Loucy (cell line): ENCODE measurements at regions not wholly inside any gene's neighbourhood (a gene's known extent, or its start where the extent isn't known, plus 50 kb on each side); places are given as distances from the start of the nearest gene placed in this dataset.

ENCODE experiments used
- H2AFZ ChIP-seq: fragments of 200-600 bp; sonication (generic); 2 replicates; pipeline ENCODE4 v1.6.0; 2016; ENCODE audit warnings: antibody characterized with exemption, mild to moderate bottlenecking, low read length, moderate library complexity
- H3F3A ChIP-seq: fragments of 200-600 bp; 2 replicates; pipeline ENCODE4 v1.6.0; 2016; ENCODE audit warnings: antibody characterized with exemption, low read depth, mild to moderate bottlenecking
- H3K27me3 ChIP-seq: fragments of 200-600 bp; sonication (generic); 2 replicates; pipeline ENCODE4 v1.6.1; 2014; ENCODE audit warnings: low read length, mild to moderate bottlenecking; ENCODE audit not compliant: insufficient read depth, poor library complexity, severe bottlenecking
- H3K36me3 ChIP-seq: fragments of 200-600 bp; sonication (generic); 2 replicates; pipeline ENCODE4 v1.6.1; 2016; ENCODE audit warnings: low read length; ENCODE audit not compliant: insufficient read depth
- H3K4me1 ChIP-seq: fragments of 200-600 bp; sonication (generic); 2 replicates; pipeline ENCODE4 v1.5.1; 2014; ENCODE audit warnings: low read length, mild to moderate bottlenecking; ENCODE audit not compliant: insufficient read depth, poor library complexity, severe bottlenecking
- H3K4me2 ChIP-seq: fragments of 200-600 bp; sonication (generic); 2 replicates; pipeline ENCODE4 v1.6.0; 2014; ENCODE audit warnings: antibody characterized with exemption, low read length, low read depth, mild to moderate bottlenecking; ENCODE audit not compliant: poor library complexity, severe bottlenecking
- H3K4me3 ChIP-seq: fragments of 200-600 bp; sonication (generic); 2 replicates; pipeline ENCODE4 v1.5.1; 2014; ENCODE audit warnings: low read length, mild to moderate bottlenecking, mixed read lengths; ENCODE audit not compliant: poor library complexity, severe bottlenecking
- H3K79me2 ChIP-seq: fragments of 200-600 bp; sonication (generic); 2 replicates; pipeline ENCODE4 v1.6.1; 2014; ENCODE audit warnings: low read length; ENCODE audit not compliant: insufficient read depth
- H3K9ac ChIP-seq: fragments of 200-600 bp; sonication (generic); 2 replicates; pipeline ENCODE4 v1.6.0; 2014; ENCODE audit warnings: mild to moderate bottlenecking, low read depth, low read length, moderate library complexity; ENCODE audit not compliant: poor library complexity, severe bottlenecking
- H3K9me2 ChIP-seq: fragments of 200-600 bp; sonication (generic); replicated peaks from 2 replicates; pipeline ENCODE4 v1.6.1; 2016; ENCODE audit warnings: low read depth, low read length, mixed read lengths
- H3K9me3 ChIP-seq: fragments of 200-600 bp; sonication (generic); 2 replicates; pipeline ENCODE4 v1.6.1; 2014; ENCODE audit warnings: mild to moderate bottlenecking, antibody characterized with exemption, low read length, low read depth; ENCODE audit not compliant: insufficient read depth
- H4K20me1 ChIP-seq: fragments of 200-600 bp; sonication (generic); 2 replicates; pipeline ENCODE4 v1.6.0; 2014; ENCODE audit warnings: antibody characterized with exemption, low read length, mild to moderate bottlenecking; ENCODE audit not compliant: insufficient read depth, poor library complexity, severe bottlenecking
- CTCF ChIP-seq: fragments of 200-600 bp; sonication (generic); conservative IDR thresholded peaks from 2 replicates; pipeline ENCODE4 v1.5.1; 2014; ENCODE audit warnings: mild to moderate bottlenecking, antibody characterized with exemption, low read length
- EZH2phosphoT487 ChIP-seq: fragments of 200-600 bp; IDR thresholded peaks from 2 replicates; pipeline ENCODE4 v1.6.1; 2018; ENCODE audit warnings: antibody characterized with exemption, mild to moderate bottlenecking, moderate library complexity, borderline replicate concordance

GRCh38 chr11:97611345-97611744 lies 1221.5 kb downstream of the JRKL start:
- Histone ChIP-seq H3K4me3 (no peak overlapping the region), H3K36me3 (no peaks in the 10 kb centered on the region), H2AFZ (no peak overlapping the region), H4K20me1 (no peaks in the 10 kb centered on the region), H3K4me1 (no peaks in the 10 kb centered on the region), H3K9ac (no peak overlapping the region), H3K9me3 (no peaks in the 10 kb centered on the region), H3F3A (no peaks in the 10 kb centered on the region), H3K9me2 (no peaks in the 10 kb centered on the region), H3K79me2 (no peaks in the 10 kb centered on the region), H3K27me3 (no peaks in the 10 kb centered on the region), H3K4me2 (no peak overlapping the region)
- TF ChIP-seq EZH2phosphoT487, result no peak
- no peak for TF ChIP-seq CTCF

GRCh38 chr11:97614606-97615005 lies 1224.8 kb downstream of the JRKL start:
- Histone ChIP-seq H3K79me2 (no peaks in the 10 kb centered on the region), H3K4me2 (no peak overlapping the region), H3K36me3 (no peaks in the 10 kb centered on the region), H4K20me1 (no peaks in the 10 kb centered on the region), H3F3A (no peaks in the 10 kb centered on the region), H2AFZ (no peak overlapping the region), H3K9ac (no peak overlapping the region), H3K27me3 (no peaks in the 10 kb centered on the region), H3K9me2 (no peaks in the 10 kb centered on the region), H3K4me3 (no peak overlapping the region), H3K4me1 (no peaks in the 10 kb centered on the region), H3K9me3 (no peaks in the 10 kb centered on the region)
- TF ChIP-seq CTCF (no peak), EZH2phosphoT487 (no peak)

GRCh38 chr11:97615546-97615945 lies 1225.7 kb downstream of the JRKL start:
- TF ChIP-seq CTCF (no peak), EZH2phosphoT487 (no peak)
- Histone ChIP-seq H3K9me3 (no peaks in the 10 kb centered on the region), H4K20me1 (no peaks in the 10 kb centered on the region), H3K4me1 (no peaks in the 10 kb centered on the region), H3K9ac (no peak overlapping the region), H3K4me2 (no peak overlapping the region), H3K9me2 (no peaks in the 10 kb centered on the region), H3K4me3 (no peak overlapping the region), H3K27me3 (no peaks in the 10 kb centered on the region), H2AFZ (no peak overlapping the region), H3K79me2 (no peaks in the 10 kb centered on the region), H3K36me3 (no peaks in the 10 kb centered on the region), H3F3A (no peaks in the 10 kb centered on the region)
